HG03103 (cell line): ENCODE measurements at regions not wholly inside any gene's neighbourhood (a gene's known extent, or its start where the extent isn't known, plus 50 kb on each side); places are given as distances from the start of the nearest gene placed in this dataset.
"Not testable (repeated sequence)": the region's sequence is repeated elsewhere in the genome, so short reads cannot be mapped to it uniquely, and the experiment has no call there.

Source experiments
- ATAC-seq: cut with Tn5 transposase; IDR thresholded peaks from one replicate; pipeline ENCODE4 v1.9.1; 2021; ENCODE audit warnings: low read depth; ENCODE audit not compliant: unreplicated experiment

GRCh38 chr3:139095803-139096466, 51.2 kb upstream of the PRR23C start:
- no peak for ATAC-seq

GRCh38 chr3:139096670-139097069, 52.0 kb upstream of the PRR23C start:
- no peak for ATAC-seq

DNA sequence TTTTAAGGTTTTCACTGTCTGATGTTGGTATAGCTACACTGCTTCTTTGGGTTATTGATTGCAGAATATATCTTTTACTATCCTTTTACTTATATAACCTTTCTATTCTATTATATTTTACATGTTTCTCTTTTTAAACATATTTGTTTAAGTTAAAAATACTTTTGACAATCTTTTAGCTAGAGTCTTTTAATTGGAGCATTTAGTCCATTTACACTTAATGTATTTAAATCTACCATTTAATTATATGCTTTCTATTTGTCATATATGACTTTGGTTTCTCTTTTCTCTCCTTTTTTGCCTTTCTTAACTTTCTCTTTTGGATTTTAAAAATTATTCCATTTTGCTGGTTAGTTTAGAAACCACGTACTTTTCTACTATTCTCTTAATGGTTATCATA, 53.7 kb upstream of the PRR23C start:
- no peak for ATAC-seq

- no peak for ATAC-seq
Measured at GRCh38 chr3:139099968-139100817, 55.5 kb upstream of the PRR23C start.

- no peak for ATAC-seq
Measured at GRCh38 chr3:139100821-139101220, 56.1 kb upstream of the PRR23C start.

DNA sequence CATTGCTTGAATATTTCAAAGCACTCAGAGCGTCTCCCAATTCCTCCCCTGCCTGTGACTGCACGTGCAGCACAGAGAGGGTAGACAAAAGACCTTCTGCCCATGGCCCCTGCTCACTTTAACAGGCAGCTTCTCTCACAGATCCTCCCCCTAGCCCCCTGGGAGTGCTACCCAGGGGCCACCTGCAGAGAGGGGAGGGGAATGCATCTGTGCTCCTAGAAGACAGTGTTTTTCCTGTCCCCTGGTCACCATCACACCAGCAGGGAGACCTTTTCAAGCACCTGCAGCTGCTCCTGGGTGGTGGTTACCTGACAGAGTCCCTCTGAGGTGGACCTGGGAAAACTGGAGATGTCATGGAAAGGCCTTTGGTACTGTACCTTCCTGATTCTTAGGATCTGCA, 56.7 kb upstream of the PRR23C start:
- ATAC-seq = no peak

- ATAC-seq = no peak
Measured at GRCh38 chr3:139103484-139103883, 58.8 kb upstream of the PRR23C start.

GRCh38 chr3:139104062-139104461, 59.4 kb upstream of the PRR23C start:
- no peak for ATAC-seq

DNA sequence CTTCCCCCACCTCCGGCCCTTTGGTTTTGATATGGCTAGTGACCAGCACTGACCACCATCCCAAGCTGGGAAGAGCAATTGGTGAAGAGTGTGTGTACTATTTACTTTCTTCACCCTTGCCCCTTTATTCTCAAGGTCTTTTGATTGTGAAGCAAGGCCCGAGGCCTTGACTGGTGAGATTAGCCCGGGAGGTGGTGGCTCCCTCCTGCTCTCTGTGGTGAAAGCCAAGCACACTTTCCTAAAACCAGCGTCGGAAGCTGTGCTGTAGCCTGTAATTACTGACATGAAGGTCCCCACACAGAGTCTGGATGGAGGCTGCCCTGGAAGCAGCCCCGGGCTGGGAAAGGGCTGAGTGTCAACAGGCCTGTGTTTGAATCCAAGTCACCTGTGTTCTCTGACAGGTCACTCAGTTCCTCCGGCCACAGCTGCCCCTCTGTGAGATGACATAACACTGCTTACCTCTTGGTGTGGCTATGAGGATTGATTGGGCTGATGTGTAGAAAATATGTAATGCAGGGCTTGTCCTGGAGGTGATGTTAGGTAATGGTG, 60.5 kb upstream of the PRR23C start:
- ATAC-seq = no peak

DNA sequence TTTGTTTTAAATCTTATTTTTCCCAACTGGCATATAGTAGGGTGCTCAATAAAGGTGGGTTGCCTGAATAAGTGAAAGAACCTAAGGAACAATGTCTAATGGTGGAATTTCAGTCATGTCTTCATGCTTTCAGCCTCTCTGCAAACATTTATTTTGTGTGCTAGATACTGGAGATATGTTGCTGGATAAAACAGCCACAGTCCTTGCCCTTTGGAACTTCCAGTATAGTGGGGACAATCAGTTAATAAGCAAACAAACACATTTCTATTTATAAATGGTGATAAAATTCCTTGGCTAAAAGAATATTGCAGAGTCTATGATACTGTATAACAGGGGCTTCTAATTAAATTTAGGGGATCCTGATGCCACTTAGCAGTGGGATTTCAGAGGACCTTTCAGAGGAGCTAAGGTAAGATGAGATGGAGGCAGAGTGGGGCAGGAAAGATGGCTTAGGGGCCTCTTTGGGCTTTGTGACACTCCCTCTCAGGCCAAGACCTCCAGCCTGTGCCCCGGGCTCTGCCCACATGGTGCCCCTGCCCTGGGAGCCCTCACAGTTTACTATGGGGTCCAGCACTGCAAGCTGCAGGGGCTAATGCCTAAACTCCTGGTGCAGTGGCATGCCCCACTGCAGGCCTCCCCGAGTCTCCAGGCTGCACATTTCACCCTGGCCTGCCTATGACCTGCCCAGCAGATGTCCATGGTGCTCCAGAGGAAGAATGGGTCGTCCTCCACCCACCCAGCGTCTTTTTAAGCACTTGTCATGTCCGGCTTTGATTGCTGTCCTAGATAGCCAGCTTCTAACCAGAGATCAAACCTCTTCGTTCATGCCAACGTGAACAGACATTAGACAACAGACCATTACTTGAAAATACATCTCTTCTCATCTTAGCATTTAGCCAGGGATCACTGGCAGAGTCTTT, 61.6 kb upstream of the PRR23C start:
- no peak for ATAC-seq

DNA sequence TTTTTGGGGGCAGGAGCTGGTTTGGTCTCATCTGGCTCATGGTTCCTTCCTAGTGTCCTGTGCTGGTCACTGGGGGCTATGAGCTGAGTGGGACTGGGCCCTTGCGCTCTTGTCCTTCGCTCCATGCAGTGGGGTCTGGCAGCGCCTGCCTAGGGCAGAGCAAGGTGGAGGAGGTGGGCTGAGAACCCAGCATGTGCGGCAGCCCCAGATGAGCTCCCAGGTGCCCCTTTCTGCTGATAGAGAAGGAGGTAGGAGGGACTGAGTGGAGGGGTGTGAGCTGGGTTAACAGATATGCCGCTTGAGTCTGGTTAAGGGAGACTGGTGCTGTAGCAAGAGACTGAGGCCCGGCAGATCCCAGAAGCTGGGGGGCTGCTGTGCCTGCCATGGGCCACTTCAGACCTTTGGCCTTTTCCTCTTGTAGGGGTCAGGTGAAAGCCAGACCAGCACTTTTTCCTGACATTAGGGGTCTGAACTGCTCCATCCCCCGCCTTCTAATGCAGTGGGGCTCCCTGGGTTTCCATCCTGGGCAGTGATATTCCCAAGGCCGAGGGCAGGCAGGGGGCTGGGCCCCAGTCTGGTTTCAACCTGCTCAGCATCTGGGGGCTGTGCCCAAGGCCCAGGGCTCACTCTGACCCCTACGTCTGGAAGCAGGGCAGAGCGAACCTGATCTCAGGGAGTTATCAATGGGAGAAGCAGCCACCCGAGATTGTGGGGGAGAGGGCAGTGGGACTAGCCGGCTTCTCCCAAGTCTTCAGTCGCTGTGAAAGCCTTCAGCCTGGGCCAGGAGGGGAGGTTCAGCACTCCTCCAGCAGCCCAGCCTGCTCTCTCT, 62.9 kb upstream of the PRR23C start:
- no peak for ATAC-seq

- ATAC-seq = no peak
Measured at GRCh38 chr3:139108253-139108969, 63.7 kb upstream of the PRR23C start.

DNA sequence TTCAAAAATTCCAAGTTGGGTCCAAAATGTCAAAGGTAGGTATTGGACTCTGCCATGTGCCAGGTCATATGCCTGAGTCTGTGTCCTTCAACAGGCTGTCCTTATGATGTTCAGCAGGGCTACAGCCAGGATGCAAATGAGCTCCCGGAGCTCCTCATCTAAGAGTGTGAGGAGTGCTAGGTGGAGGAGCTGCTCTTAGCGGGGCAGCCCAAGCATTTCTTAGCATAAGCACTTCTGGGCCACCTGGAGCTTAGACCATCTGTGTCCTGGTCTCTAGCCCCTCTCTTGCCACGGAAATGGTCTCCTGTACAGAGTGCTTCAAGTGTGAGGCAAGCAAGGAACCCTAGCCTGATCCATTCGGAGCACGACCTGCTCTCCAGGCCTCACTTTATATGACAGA, 64.6 kb upstream of the PRR23C start:
- ATAC-seq = no peak

DNA sequence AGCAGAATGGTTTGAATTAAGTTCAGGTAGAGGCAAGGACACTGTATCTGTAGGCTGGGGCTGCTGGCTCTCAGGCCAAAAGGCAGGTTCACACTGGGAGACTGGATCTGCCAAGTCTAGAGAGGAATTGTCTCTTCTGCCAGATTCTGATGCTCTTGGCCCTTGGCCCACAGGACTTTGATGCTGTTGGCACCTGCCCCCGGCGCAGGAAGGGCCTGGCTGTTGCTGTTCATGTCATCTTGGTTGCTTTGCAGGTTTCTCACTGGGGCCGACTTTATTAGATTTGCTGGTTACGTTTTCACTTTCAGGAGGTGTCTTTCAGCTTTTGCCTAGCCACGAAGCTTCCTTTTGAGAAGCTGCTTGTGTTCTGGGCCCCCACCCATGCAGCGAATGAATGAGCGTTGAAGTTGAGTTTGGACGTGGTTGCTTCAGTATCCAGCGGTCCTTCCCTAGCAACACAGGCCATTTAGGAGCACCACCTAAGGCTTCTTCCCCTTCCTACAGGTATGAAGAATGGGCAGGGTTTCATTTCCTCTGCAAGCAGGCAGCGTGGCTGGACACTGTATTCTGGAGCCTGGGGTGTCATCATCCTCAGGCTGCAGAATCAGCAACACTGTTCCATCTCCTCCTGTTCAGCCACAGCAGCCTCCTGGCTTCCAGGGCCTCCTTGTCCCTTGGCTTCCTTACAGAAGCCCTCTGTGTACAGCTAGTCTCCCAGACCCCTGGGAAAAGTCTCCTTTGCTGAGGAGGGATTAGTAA, 65.6 kb upstream of the PRR23C start:
- ATAC-seq = no peak

DNA sequence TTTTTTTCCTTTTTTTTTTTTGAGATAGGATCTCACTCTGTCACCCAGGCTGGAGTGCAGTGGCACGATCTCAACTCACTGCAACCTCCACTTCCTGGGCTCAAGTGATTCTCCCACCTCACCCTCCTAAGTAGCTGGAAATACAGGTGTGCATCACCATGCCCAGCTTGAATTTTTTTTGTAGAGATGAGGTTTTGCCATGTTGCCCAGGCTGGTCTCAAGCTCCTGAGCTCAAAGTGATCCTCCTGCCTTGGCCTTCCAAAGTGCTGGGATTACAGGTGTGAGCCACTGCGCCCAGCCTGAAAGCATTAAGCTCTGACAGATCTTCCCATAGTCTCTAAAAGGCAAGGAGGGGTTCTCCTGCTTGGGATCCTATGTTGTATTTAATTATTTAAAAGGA, 66.2 kb upstream of the PRR23C start:
- not testable (repeated sequence) for ATAC-seq

- peak; percentile 54 for ATAC-seq
Measured at GRCh38 chr3:139111392-139112229, 66.9 kb upstream of the PRR23C start.

DNA sequence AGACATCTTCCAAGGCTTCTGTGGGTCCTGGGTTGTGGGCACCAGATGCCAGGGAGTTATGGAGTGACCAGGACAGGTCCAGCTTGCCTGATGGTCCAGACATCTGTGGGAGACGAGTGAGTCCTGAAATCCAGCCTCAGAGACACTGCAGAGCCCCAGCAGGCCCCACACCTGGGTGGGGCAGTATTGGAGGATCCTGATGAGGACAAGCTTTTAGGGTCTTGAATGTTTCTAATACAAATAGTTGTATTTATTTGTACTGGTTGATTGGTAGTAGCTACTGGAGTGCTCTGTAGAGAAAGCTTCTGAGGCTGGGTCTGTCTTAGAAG, 67.5 kb upstream of the PRR23C start:
- ATAC-seq = no peak
